Muscle layer of duodenum (tissue), 2 donors: ENCODE measurements at regions not wholly inside any gene's neighbourhood (a gene's known extent, or its start where the extent isn't known, plus 50 kb on each side); places are given as distances from the start of the nearest gene placed in this dataset.
"Not testable (repeated sequence)": the region's sequence is repeated elsewhere in the genome, so short reads cannot be mapped to it uniquely, and the experiment has no call there.

Experiments used
- H3K27ac ChIP-seq: one replicate; pipeline ENCODE4 v1.7.0; 2013; ENCODE audit warnings: mild to moderate bottlenecking, low read length
- H3K27me3 ChIP-seq: one replicate; pipeline ENCODE4 v1.7.0; 2013; ENCODE audit warnings: low read depth, mild to moderate bottlenecking, control low read depth, low read length
- H3K36me3 ChIP-seq, 2 donors: one replicate each; pipeline ENCODE4 v1.7.0; 2013; ENCODE audit warnings: low read length in 2 of 2, control low read depth in 1 of 2, mild to moderate bottlenecking in 1 of 2; ENCODE audit not compliant: insufficient read depth in 2 of 2, control insufficient read depth in 1 of 2
- H3K4me1 ChIP-seq, 2 donors: one replicate each; pipeline ENCODE4 v1.7.0; 2013; ENCODE audit warnings: low read length in 2 of 2, mild to moderate bottlenecking in 2 of 2, control low read depth in 1 of 2, moderate library complexity in 1 of 2; ENCODE audit not compliant: insufficient read depth in 2 of 2, control insufficient read depth in 1 of 2
- H3K4me3 ChIP-seq, 2 donors: one replicate each; pipeline ENCODE4 v1.7.0; 2013; ENCODE audit warnings: low read length in 2 of 2, low read depth in 1 of 2, mild to moderate bottlenecking in 1 of 2
- H3K9me3 ChIP-seq, 2 donors: one replicate each; pipeline ENCODE4 v1.7.0; 2013; ENCODE audit warnings: low read length in 2 of 2, control low read depth in 1 of 2, mild to moderate bottlenecking in 1 of 2; ENCODE audit not compliant: control insufficient read depth in 1 of 2
- donor health status: healthy.

DNA sequence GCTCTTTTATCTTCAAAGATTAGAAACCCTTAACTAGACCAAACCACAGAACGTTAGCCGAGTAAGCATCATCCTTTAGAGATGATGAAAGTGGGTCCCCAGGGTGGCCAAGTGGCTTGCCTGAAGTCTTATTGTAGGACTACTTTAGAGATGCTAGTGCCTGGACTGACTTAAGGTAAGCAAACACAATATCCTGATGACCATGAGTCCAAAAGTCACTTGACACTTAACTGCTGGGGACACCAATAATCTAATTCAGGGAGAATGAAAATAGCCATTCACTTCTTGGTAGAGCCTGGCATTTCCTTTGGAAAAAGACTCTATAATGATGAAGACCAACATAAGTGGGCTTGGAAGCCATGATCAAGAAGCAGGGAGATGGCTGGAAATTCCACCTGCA lies 225.3 kb upstream of the IRF2BP2 start:
- Histone ChIP-seq H3K27me3 (no peaks in the 10 kb centered on the region), H3K4me3 (no peak overlapping the region), H3K4me1 (peaks cover 0 to 7% of the 10 kb centered on the region in 2 donors), H3K27ac (no peak overlapping the region), H3K36me3 (no peaks in the 10 kb centered on the region), H3K9me3 (no peaks in the 10 kb centered on the region)

DNA sequence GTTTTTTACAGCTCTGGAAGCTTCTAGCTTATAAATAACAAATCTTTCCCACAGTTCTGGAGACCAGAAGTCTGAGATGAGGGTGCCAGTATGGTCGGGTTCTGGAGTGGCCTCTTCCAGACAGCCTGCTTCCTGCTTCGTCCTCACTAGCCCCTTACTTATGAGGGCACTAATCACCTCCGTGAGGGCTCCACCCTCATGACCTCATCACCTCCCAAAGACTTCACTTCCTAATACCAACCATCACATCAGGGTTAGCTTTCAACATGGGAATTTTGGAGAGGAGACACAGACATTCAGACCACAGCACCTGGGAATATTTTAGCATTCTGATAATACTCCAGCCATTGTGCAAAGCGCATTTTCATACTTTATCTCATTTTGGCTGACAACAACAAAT lies 223.7 kb upstream of the IRF2BP2 start:
- no peaks in the 10 kb centered on the region for H3K27me3 ChIP-seq
- no peaks in the 10 kb centered on the region for H3K9me3 ChIP-seq
- peaks cover 0 to 4% of the 10 kb centered on the region in 2 donors for H3K4me1 ChIP-seq
- no peak overlapping the region for H3K4me3 ChIP-seq
- no peak overlapping the region for H3K27ac ChIP-seq
- no peaks in the 10 kb centered on the region for H3K36me3 ChIP-seq

GRCh38 chr1:234833118-234833517 lies 223.1 kb upstream of the IRF2BP2 start:
- no peaks in the 10 kb centered on the region for H3K9me3 ChIP-seq
- H3K27ac ChIP-seq, result no peak overlapping the region
- H3K4me3 ChIP-seq, result no peak overlapping the region
- H3K4me1 ChIP-seq, result no peaks in the 10 kb centered on the region
- H3K27me3 ChIP-seq, result no peaks in the 10 kb centered on the region
- H3K36me3 ChIP-seq, result no peaks in the 10 kb centered on the region

- Histone ChIP-seq H3K27me3 (no peaks in the 10 kb centered on the region), H3K27ac (no peak overlapping the region), H3K4me1 (no peaks in the 10 kb centered on the region), H3K4me3 (no peak overlapping the region), H3K9me3 (no peaks in the 10 kb centered on the region), H3K36me3 (no peaks in the 10 kb centered on the region)
Measured at GRCh38 chr1:234827656-234828055, 217.7 kb upstream of the IRF2BP2 start.

GRCh38 chr1:234827181-234827580 lies 217.2 kb upstream of the IRF2BP2 start:
- no peaks in the 10 kb centered on the region for H3K9me3 ChIP-seq
- no peaks in the 10 kb centered on the region for H3K27me3 ChIP-seq
- H3K4me1 ChIP-seq, result no peaks in the 10 kb centered on the region
- no peaks in the 10 kb centered on the region for H3K36me3 ChIP-seq
- no peak overlapping the region for H3K4me3 ChIP-seq
- H3K27ac ChIP-seq, result no peak overlapping the region

DNA sequence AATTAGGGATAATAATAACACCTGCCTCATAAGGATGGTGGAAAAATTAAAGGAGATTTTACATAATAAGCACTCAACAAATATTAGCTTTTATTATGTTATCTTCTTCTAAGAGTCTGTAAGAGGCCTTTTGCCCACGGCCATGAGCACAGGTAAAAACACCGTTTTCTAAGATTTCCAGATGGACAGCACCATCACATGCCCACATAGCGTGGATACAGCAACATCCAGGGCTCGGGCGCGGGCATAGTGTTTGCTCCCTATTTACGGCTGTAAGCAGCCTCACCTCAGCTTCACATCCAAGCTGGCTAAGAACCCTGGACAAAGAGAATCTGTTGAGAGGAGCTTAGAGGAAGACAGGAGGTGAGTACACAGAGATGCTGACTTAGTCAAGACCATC lies 216.4 kb upstream of the IRF2BP2 start:
- H3K4me3 ChIP-seq, result no peak overlapping the region
- H3K4me1 ChIP-seq, result no peaks in the 10 kb centered on the region
- no peaks in the 10 kb centered on the region for H3K27me3 ChIP-seq
- H3K9me3 ChIP-seq, result no peaks in the 10 kb centered on the region
- H3K36me3 ChIP-seq, result no peaks in the 10 kb centered on the region
- H3K27ac ChIP-seq, result no peak overlapping the region

- no peak overlapping the region for H3K27ac ChIP-seq
- H3K9me3 ChIP-seq, result no peaks in the 10 kb centered on the region
- H3K27me3 ChIP-seq, result no peaks in the 10 kb centered on the region
- H3K4me3 ChIP-seq, result no peak overlapping the region
- H3K4me1 ChIP-seq, result no peaks in the 10 kb centered on the region
- H3K36me3 ChIP-seq, result no peaks in the 10 kb centered on the region
Measured at GRCh38 chr1:234825498-234826165, 215.7 kb upstream of the IRF2BP2 start.

- H3K36me3 ChIP-seq, H3K27ac ChIP-seq, H3K27me3 ChIP-seq, H3K4me1 ChIP-seq, H3K4me3 ChIP-seq, H3K9me3 ChIP-seq: not testable (repeated sequence)
Measured at GRCh38 chr1:234824836-234825235, 214.9 kb upstream of the IRF2BP2 start.

GRCh38 chr1:234823191-234824176 lies 213.5 kb upstream of the IRF2BP2 start:
- H3K27ac ChIP-seq, result peak overlapping the region; percentile 35
- H3K36me3 ChIP-seq, result no peaks in the 10 kb centered on the region
- no peaks in the 10 kb centered on the region for H3K27me3 ChIP-seq
- H3K9me3 ChIP-seq, result no peaks in the 10 kb centered on the region
- H3K4me1 ChIP-seq, result no peaks in the 10 kb centered on the region
- H3K4me3 ChIP-seq, result no peak overlapping the region

GRCh38 chr1:234821840-234822239 lies 211.9 kb upstream of the IRF2BP2 start:
- Histone ChIP-seq H3K27ac (no peak overlapping the region), H3K4me1 (no peaks in the 10 kb centered on the region), H3K27me3 (no peaks in the 10 kb centered on the region), H3K4me3 (no peak overlapping the region), H3K9me3 (no peaks in the 10 kb centered on the region), H3K36me3 (no peaks in the 10 kb centered on the region)

DNA sequence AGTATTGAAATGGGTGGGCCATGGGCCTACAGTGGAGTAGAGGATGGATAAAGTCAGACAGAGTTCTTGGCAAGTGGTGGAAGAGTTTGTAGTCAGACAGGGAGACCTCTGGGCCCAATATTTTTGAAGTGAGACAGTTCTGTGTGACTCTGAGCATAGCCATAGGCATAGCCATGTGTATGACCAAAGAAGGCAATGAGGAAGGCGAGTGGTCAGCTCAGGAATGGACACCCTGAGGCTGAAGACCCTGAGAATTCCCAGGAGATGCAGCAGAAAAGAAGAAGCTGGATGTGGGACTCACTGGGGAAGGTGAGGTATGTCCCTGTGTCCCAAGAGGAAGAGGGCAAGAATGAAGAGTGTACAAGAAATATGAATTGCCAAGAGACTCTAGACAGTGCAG lies 210.6 kb upstream of the IRF2BP2 start:
- H3K9me3 ChIP-seq, result no peaks in the 10 kb centered on the region
- H3K36me3 ChIP-seq, result no peaks in the 10 kb centered on the region
- no peaks in the 10 kb centered on the region for H3K4me1 ChIP-seq
- no peak overlapping the region for H3K4me3 ChIP-seq
- no peak overlapping the region for H3K27ac ChIP-seq
- no peaks in the 10 kb centered on the region for H3K27me3 ChIP-seq
